ENCODE measurements at regions not wholly inside any gene's neighbourhood (a gene's known extent, or its start where the extent isn't known, plus 50 kb on each side); places are given as distances from the start of the nearest gene placed in this dataset.

DNA sequence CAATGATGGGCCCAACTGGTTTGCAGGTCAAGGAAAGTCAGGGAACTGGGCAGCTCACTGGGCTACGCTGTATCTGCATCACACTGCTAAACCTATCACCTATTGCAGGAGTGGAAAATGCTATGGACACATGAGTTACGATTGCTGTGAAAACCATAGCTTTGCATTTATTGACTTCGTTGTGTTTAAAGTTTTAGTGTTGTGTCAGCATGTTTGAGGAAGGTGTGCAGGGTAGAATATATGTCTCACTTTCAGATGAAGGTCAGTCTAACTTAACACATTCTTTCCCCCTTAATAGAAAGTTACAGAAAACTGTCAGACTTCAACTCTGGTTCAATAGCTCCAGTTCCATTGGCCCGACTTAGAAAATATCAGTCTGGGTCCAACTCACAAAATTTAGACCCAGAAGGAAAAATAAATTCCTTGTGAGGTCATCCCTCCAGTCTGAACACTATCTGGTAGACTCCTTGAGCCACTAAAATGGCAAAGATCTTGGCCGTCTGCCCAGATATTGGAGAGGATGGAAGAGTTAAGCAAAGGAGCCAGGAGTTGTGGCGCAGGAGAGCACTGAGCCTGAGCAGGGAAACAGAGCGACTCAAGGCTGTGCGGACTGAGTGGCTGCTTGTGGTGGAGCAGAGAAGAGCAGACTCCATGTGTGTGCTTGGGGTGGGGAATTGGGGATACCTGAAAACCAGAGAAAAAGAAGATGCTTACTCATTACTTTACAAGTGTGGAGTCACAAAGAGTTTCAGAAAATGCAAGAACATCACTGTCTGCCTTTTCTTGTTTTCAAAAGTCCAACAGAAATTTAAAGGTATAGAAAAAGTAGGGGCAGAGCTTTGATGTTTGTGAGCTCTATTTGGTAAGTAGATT, 518.5 kb downstream of the FGF9 start:
- DNase-seq (ENCODE audit: low spot score) = no peak

GRCh38 chr13:22193070-22193469, 522.2 kb downstream of the FGF9 start:
- no peak for DNase-seq (ENCODE audit: low spot score)

GRCh38 chr13:22194106-22194805, 523.4 kb downstream of the FGF9 start:
- no peak for DNase-seq (ENCODE audit: low spot score)

DNA sequence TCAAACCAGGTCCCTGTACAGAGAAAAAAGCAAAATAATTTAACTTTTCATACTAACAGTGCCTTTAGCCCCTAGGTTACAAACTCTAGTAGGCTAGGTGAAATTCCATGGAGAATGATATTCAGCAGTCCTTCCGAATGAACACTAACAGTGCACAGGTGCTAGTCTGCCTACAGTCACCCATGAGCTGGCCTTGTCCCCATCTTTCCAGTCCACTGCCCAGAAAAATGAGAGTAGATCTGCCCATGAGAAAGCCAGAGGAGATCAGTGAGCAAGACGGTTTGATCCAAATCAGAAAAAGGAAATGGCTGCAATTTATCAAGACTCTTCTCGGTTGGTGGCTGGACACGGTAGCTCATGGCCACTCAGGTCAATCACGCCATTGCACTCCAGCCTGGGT, 524.9 kb downstream of the FGF9 start:
- no peak for DNase-seq (ENCODE audit: low spot score)

DNA sequence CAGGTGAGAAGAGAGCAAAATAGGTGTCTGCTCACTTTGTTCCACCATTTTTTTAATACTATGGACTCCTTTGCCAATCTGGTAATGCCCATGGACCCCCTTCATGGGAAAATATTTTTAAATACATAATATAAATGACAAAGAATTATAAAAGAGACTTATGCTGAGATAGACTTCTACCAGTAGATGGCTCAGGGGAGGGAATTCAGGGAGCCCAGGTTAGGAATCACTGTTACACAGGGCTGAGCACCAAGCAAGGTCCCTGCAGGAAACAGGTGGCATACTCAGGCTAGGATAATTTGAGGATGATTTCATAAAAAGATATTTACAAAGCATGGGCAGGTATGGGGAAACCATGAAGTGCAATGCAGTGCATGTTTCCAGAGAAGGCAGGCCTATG, 525.9 kb downstream of the FGF9 start:
- DNase-seq (ENCODE audit: low spot score) = no peak

GRCh38 chr13:22198001-22198400, 527.1 kb downstream of the FGF9 start:
- no peak for DNase-seq (ENCODE audit: low spot score)

- no peak for DNase-seq (ENCODE audit: low spot score)
Measured at GRCh38 chr13:22198641-22199217, 527.9 kb downstream of the FGF9 start.

DNA sequence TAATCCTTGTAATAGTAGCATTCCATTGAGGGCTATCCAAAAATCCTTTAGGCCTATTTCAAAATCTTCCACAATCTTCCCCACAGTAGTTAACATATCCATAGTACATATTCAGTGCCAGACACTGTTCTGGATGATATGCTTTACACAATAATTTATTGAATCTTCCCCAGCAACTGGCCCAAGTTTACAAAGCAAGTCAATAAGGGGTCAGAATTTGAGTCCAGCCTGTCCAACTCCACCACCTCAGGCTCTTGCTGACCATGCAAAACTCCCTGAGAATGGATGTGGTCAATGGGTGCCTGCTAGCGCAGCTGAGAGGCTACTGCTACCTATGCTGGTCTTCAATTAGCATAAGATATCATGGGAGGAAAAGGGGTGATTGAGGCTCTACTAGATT, 529.6 kb downstream of the FGF9 start:
- no peak for DNase-seq (ENCODE audit: low spot score)

- DNase-seq (ENCODE audit: low spot score) = no peak
Measured at GRCh38 chr13:22201375-22201925, 530.6 kb downstream of the FGF9 start.

DNA sequence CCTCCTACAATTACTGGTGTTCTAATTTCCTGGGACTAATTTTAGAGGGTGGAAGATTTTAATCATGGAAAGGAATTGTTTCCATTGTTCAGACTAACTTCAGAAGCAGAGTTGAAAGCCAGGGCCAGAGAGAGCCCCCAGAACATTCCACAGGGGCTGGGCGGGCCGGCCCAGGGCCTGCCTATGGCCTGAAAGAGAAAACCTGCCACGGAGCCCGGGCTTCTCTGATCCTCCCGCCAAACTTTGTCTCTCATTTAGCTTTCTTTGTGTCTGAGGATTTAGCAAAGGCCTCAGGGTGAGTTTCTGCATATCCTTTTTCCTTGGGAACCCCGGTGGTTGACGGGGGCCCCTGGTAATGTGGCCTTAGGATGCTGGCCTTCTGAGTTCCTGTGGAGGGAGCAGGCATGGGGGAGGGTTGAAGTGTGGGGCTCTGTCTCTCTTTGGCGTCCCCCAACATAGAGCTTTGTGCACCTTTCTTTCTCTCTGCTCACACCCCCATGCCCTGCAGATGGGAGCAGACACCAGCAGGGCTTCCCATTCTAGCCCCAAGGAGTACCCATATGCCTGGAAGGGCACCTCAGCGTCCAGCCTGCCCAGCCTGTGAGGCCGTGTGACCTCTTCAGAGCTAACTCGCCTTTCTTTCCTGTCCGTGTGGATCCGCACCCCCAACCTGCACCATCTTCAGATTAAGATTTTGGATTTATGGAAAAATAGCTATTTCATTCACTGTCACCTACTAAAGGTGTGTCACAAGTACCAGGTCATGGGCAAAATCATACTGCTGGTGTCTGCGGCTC, 539.5 kb downstream of the FGF9 start:
- DNase-seq (ENCODE audit: low spot score) = no peak

GRCh38 chr13:22211876-22212275, 541.0 kb downstream of the FGF9 start:
- no peak for DNase-seq (ENCODE audit: low spot score)

DNA sequence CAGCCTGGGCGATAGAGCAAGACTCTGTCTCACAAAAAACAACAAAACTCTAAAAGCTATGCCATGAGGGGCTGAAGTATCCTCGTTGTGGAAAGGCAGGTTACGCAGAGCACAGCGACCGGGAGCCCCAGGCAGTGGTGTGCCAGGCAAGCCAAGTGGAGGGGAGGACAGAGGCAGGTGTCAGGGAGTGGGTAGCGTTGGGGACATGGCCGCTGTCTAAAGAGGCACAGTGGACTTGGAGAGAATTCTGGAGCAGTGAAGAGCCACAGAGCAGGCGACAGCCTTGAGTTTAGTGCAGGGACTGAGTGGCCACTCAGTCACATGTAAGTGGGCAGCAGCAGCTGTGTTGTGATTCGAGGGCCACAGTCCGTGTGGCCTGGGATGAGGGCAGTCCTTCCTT, 541.7 kb downstream of the FGF9 start:
- DNase-seq (ENCODE audit: low spot score) = no peak

GRCh38 chr13:22214184-22214583, 543.3 kb downstream of the FGF9 start:
- DNase-seq (ENCODE audit: low spot score) = no peak

- no peak for DNase-seq (ENCODE audit: low spot score)
Measured at GRCh38 chr13:22218797-22219196, 547.9 kb downstream of the FGF9 start.

- no peak for DNase-seq (ENCODE audit: low spot score)
Measured at GRCh38 chr13:22219709-22220108, 548.8 kb downstream of the FGF9 start.

- no peak for DNase-seq (ENCODE audit: low spot score)
Measured at GRCh38 chr13:22220151-22221135, 549.6 kb downstream of the FGF9 start.

GRCh38 chr13:22223411-22223810, 552.5 kb downstream of the FGF9 start:
- DNase-seq (ENCODE audit: low spot score) = no peak

GRCh38 chr13:22226086-22226485, 555.2 kb downstream of the FGF9 start:
- no peak for DNase-seq (ENCODE audit: low spot score)

DNA sequence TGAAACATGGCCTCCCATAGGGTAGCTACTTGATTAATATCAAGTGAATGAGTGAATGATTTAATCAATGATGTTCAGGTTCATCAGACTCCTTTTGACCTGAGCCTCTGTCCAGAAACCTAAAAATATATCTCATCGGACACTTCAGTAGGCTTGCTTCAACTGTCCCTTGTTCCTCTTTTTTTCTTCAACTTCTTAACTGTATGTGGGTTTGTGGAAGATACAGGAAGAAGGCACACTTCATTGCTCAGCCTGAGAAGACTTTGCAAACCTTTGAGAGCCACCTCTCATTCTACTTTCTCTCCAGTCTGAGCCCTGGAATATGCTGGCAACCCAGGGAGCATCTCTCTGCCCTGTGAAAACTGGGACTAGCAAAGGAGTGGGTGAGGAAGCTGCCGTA, 557.0 kb downstream of the FGF9 start:
- DNase-seq (ENCODE audit: low spot score) = no peak

- no peak for DNase-seq (ENCODE audit: low spot score)
Measured at GRCh38 chr13:22229916-22230315, 559.0 kb downstream of the FGF9 start.

DNA sequence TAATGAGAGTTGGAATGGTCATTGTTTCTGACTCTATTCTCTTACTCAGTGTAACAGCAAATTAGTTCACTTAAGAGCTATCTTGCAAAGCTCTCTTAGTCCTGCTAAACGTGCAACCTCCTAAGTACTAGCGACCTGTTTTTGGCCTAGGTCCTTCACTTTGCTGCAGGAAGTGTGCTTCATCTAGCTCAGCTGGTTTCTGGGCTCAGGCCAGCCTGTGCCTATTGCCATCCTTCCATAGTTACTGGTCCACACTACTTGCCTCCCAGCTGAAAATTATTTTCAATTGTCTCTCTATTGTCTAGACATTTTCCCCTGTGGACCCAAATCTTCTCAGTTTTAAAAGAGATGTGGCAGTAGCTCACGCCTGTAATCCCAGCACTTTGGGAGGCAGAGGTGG, 561.3 kb downstream of the FGF9 start:
- no peak for DNase-seq (ENCODE audit: low spot score)
